GM21526 (cell line): ENCODE measurements at regions not wholly inside any gene's neighbourhood (a gene's known extent, or its start where the extent isn't known, plus 50 kb on each side); places are given as distances from the start of the nearest gene placed in this dataset.

ENCODE experiments used
- ATAC-seq: cut with Tn5 transposase; IDR thresholded peaks from one replicate; pipeline ENCODE4 v1.9.1; 2021; ENCODE audit warnings: moderate library complexity; ENCODE audit not compliant: unreplicated experiment, low FRiP score

- ATAC-seq, result no peak
Observed at GRCh38 chr12:127278351-127278750, 988.6 kb upstream of the TMEM132C start.

- ATAC-seq, result peak; percentile 81
Observed at GRCh38 chr12:127280393-127281275, 986.3 kb upstream of the TMEM132C start.

- no peak for ATAC-seq
Observed at GRCh38 chr12:127282786-127283565, 984.0 kb upstream of the TMEM132C start.

- ATAC-seq, result no peak
Observed at GRCh38 chr12:127284021-127284420, 982.9 kb upstream of the TMEM132C start.

- no peak for ATAC-seq
Observed at GRCh38 chr12:127284870-127285431, 982.0 kb upstream of the TMEM132C start.

GRCh38 chr12:127286281-127286680, 980.7 kb upstream of the TMEM132C start:
- ATAC-seq, result no peak

- ATAC-seq, result no peak
Observed at GRCh38 chr12:127287256-127287655, 979.7 kb upstream of the TMEM132C start.

GRCh38 chr12:127290251-127290650, 976.7 kb upstream of the TMEM132C start:
- no peak for ATAC-seq

- ATAC-seq, result no peak
Observed at GRCh38 chr12:127292736-127293135, 974.2 kb upstream of the TMEM132C start.

GRCh38 chr12:127293507-127294310, 973.3 kb upstream of the TMEM132C start:
- ATAC-seq, result no peak

GRCh38 chr12:127294651-127295210, 972.2 kb upstream of the TMEM132C start:
- ATAC-seq, result no peak

GRCh38 chr12:127295630-127296029, 971.3 kb upstream of the TMEM132C start:
- ATAC-seq, result no peak

- no peak for ATAC-seq
Observed at GRCh38 chr12:127296591-127296990, 970.4 kb upstream of the TMEM132C start.

- no peak for ATAC-seq
Observed at GRCh38 chr12:127297327-127297726, 969.6 kb upstream of the TMEM132C start.

- no peak for ATAC-seq
Observed at GRCh38 chr12:127300075-127300474, 966.9 kb upstream of the TMEM132C start.

GRCh38 chr12:127300753-127301152, 966.2 kb upstream of the TMEM132C start:
- ATAC-seq, result no peak

- no peak for ATAC-seq
Observed at GRCh38 chr12:127301876-127302275, 965.1 kb upstream of the TMEM132C start.

GRCh38 chr12:127304751-127305725, 961.9 kb upstream of the TMEM132C start:
- ATAC-seq, result no peak

- no peak for ATAC-seq
Observed at GRCh38 chr12:127306604-127307215, 960.3 kb upstream of the TMEM132C start.
